Mucosa of descending colon (tissue), 3 donors: ENCODE measurements at regions not wholly inside any gene's neighbourhood (a gene's known extent, or its start where the extent isn't known, plus 50 kb on each side); places are given as distances from the start of the nearest gene placed in this dataset.
"Not testable (repeated sequence)": the region's sequence is repeated elsewhere in the genome, so short reads cannot be mapped to it uniquely, and the experiment has no call there.

ENCODE experiments used
- ATAC-seq: fragments of 200-7000 bp; cut with Tn5 transposase; one replicate; pipeline ENCODE4 v1.9.1; 2020; ENCODE audit warnings: mild to moderate bottlenecking, moderate library complexity
- DNase-seq, 3 donors: peaks; one replicate each; pipeline ENCODE4 v3.0.0-alpha.2; 2020
- H3K36me3 ChIP-seq: fragments of 200-600 bp; one replicate; pipeline ENCODE4 v1.8.0; 2021; ENCODE audit warnings: low read depth, mild to moderate bottlenecking
- H3K4me1 ChIP-seq: fragments of 200-600 bp; one replicate; pipeline ENCODE4 v1.8.0; 2021; ENCODE audit warnings: low read depth, mild to moderate bottlenecking
- H3K4me3 ChIP-seq: fragments of 200-600 bp; one replicate; pipeline ENCODE4 v1.8.0; 2021; ENCODE audit warnings: mild to moderate bottlenecking
- H3K9me3 ChIP-seq: fragments of 200-600 bp; one replicate; pipeline ENCODE4 v1.8.0; 2021; ENCODE audit warnings: mild to moderate bottlenecking
- CTCF ChIP-seq: fragments of 200-600 bp; IDR thresholded peaks from one replicate; pipeline ENCODE4 v1.8.0; 2022; ENCODE audit warnings: antibody characterized with exemption, mild to moderate bottlenecking
- intact Hi-C, 2 donors: fragments of 100-400 bp; cut with DNase I in 1 of 2; cut with micrococcal nuclease in 1 of 2; formaldehyde crosslinking; loops; one replicate each; pipeline versions ENCODE4 v1.11.0 to v1.11.1; 2022; cut with DNase I, micrococcal nuclease
- donor health status: DM: no; HTN: no; CAD: no; lungs with moderate emphysema.
- donor health status: DM: no; HTN: no; CAD: no.
- donor health status: DM: no; HTN: yes; CAD: no.

- H3K4me1 ChIP-seq = no peaks in the 10 kb centered on the region
- intact Hi-C loops = no loop called here
- no peak for TF ChIP-seq CTCF
Observed at GRCh38 chr9:22970434-22970975, 523.9 kb downstream of the DMRTA1 start.

DNA sequence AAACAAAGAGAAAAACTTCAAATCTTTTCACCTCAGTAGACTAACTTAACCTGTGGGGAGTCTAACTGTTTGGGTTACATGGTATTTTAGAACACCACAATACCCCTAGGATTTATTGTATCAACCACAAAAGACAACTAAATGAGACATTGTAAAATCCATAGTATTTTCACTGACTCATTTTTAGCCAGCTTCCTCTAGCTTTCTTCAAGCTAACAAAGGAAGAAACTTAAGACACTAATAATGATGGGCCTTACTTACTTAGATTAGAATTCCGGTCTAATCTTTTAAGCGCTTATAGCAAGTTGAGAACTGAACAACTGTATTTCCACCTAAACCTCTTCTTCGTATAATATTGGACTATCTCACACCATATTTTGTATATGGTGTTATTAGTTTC, 529.3 kb downstream of the DMRTA1 start:
- no peaks in the 10 kb centered on the region for H3K36me3 ChIP-seq
- ATAC-seq (no peak), DNase-seq (no peak)
- no peak for TF ChIP-seq CTCF
- H3K4me1 ChIP-seq = no peaks in the 10 kb centered on the region
- intact Hi-C loops = no loop called here
- no peaks in the 10 kb centered on the region for H3K9me3 ChIP-seq
- no peak overlapping the region for H3K4me3 ChIP-seq

More at GRCh38 chr9:22970434-22970975, 523.9 kb downstream of the DMRTA1 start:
- no peak for DNase-seq
- ATAC-seq = no peak
- Histone ChIP-seq H3K36me3 (no peaks in the 10 kb centered on the region), H3K4me3 (no peak overlapping the region), H3K9me3 (no peaks in the 10 kb centered on the region)

- DNase-seq (no peak), ATAC-seq (no peak)
- H3K4me3 ChIP-seq = no peak overlapping the region
- TF ChIP-seq CTCF = no peak
- no peaks in the 10 kb centered on the region for H3K9me3 ChIP-seq
- intact Hi-C loops = no loop called here
- H3K4me1 ChIP-seq = no peaks in the 10 kb centered on the region
- no peaks in the 10 kb centered on the region for H3K36me3 ChIP-seq
Observed at GRCh38 chr9:22976454-22976853, 529.8 kb downstream of the DMRTA1 start.

DNA sequence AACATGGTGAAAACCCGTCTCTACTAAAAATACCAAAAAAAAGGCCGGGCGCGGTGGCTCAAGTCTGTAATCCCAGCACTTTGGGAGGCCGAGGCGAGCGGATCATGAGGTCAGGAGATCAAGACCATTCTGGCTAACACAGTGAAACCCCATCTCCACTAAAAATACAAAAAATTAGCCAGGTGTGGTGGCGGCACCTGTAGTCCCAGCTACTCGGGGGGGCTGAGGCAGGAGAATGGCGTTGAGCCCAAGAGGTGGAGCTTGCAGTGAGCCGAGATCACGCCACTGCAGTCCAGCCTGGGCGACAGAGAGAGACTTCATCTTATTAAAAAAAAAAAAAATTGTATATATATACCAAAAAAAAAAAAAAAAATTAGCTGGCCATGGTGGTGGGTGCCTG, 533.8 kb downstream of the DMRTA1 start:
- DNase-seq, H3K4me1 ChIP-seq, ATAC-seq, intact Hi-C loops, H3K9me3 ChIP-seq, H3K36me3 ChIP-seq, H3K4me3 ChIP-seq: not testable (repeated sequence)

DNA sequence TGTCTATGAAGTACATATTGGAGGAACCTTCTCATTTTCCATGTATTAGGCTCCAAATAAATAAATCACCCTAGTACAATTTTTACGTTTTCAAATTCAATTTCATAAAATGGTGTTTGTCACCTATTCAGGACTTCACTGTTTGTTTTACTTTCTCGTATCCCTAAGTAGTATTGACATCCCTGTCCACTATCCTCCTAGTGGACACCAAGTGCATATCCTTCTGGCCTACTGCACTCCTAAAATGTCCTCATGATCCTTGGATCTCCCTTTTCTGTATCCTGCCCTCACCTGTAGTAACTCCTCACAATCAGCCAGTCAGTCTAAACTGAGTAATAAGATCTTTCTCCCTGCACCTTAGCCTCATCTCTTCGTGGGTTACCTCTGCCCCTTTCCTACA, 539.9 kb downstream of the DMRTA1 start:
- DNase-seq (no peak), ATAC-seq (no peak)
- TF ChIP-seq CTCF = no peak
- intact Hi-C loops = no loop called here
- Histone ChIP-seq H3K4me3 (no peak overlapping the region), H3K36me3 (no peaks in the 10 kb centered on the region), H3K4me1 (no peaks in the 10 kb centered on the region), H3K9me3 (no peaks in the 10 kb centered on the region)

DNA sequence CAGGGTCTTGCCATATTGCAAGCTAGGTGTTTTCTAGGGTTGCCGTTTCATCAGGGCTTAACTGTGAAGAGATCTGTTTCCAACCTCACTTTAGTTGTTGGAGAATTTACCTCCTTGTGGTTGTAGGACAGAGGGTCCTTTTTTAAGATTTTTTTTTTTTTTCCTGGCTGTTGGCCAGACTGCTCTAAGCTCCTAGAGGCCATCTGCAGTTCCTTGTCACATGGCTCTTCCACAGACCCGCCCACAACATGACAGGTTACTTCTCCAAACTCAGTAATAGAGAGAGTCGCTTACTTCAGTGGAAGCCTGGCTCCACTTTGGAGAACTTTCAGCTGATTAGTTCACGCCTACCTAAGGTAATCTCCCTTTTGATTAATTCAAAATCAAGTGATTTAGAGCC, 543.7 kb downstream of the DMRTA1 start:
- no peak for TF ChIP-seq CTCF
- Histone ChIP-seq H3K36me3 (no peaks in the 10 kb centered on the region), H3K4me1 (no peaks in the 10 kb centered on the region), H3K9me3 (no peaks in the 10 kb centered on the region), H3K4me3 (no peak overlapping the region)
- ATAC-seq (no peak), DNase-seq (no peak)
- intact Hi-C loops = no loop called here
